Breast epithelium (tissue), 3 donors: ENCODE measurements at regions not wholly inside any gene's neighbourhood (a gene's known extent, or its start where the extent isn't known, plus 50 kb on each side); places are given as distances from the start of the nearest gene placed in this dataset.

Experiments used
- POLR2A ChIP-seq: fragments of 450-650 bp; IDR thresholded peaks from one replicate; pipeline ENCODE4 v1.6.1; 2016; ENCODE audit warnings: antibody characterized with exemption, mild to moderate bottlenecking, moderate library complexity
- TF ChIP-seq, protein P1 (sequence below), 3 donors: fragments of 450-650 bp; IDR thresholded peaks; one replicate each; pipeline ENCODE4 v1.5.1; 2016 to 2017; ENCODE audit warnings: antibody characterized with exemption in 3 of 3, mild to moderate bottlenecking in 3 of 3, moderate library complexity in 3 of 3

DNA sequence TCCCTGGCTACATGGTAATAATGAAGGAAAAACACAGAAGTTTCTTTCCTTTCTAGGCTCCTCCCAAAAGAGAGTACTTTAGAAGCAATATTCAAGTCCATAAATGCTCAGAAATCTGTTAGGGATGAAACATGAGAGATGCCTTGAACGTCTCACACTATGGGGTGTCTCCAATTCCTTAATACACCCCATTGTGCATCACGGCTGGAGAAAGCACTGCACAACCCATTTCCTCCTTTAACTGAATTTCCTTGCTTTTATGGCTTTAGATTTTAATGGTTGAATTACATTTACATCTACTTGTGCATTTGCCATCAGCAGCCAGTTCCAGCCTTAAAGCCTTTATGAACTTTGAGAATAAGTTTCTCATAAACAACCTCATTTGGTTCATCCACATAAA lies 498.9 kb upstream of the PTBP2 start:
- TF ChIP-seq, protein P1, sequence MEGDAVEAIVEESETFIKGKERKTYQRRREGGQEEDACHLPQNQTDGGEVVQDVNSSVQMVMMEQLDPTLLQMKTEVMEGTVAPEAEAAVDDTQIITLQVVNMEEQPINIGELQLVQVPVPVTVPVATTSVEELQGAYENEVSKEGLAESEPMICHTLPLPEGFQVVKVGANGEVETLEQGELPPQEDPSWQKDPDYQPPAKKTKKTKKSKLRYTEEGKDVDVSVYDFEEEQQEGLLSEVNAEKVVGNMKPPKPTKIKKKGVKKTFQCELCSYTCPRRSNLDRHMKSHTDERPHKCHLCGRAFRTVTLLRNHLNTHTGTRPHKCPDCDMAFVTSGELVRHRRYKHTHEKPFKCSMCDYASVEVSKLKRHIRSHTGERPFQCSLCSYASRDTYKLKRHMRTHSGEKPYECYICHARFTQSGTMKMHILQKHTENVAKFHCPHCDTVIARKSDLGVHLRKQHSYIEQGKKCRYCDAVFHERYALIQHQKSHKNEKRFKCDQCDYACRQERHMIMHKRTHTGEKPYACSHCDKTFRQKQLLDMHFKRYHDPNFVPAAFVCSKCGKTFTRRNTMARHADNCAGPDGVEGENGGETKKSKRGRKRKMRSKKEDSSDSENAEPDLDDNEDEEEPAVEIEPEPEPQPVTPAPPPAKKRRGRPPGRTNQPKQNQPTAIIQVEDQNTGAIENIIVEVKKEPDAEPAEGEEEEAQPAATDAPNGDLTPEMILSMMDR (IDR thresholded peaks at IDR 0.05), result no peak
- no peak for TF ChIP-seq POLR2A
